HPDE6-E6E7 (cell line): ENCODE measurements at regions not wholly inside any gene's neighbourhood (a gene's known extent, or its start where the extent isn't known, plus 50 kb on each side); places are given as distances from the start of the nearest gene placed in this dataset.

ENCODE experiments used
- DNase-seq: peaks from one replicate; pipeline ENCODE4 v3.0.0; 2011; ENCODE audit warnings: missing footprints; ENCODE audit errors: extremely low spot score

DNA sequence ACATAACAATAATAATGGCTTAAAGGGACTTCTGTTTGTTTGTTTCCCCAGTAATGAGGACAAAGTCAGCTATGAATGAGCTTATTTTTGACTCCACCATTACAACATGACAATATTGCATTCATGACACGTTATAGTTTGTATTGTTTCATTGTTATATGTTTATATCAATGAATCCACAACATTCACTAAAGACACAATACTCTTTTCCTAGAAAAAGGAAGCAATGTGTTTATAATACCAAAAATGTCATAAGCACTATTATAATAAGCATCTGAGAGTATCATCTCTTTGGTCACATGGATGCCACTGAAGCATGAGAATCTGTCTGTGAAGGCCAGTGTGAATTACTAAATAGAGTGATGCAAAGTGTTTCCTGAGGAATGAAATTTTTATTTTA lies 1026.9 kb upstream of the C9orf72 start:
- no peak for DNase-seq

DNA sequence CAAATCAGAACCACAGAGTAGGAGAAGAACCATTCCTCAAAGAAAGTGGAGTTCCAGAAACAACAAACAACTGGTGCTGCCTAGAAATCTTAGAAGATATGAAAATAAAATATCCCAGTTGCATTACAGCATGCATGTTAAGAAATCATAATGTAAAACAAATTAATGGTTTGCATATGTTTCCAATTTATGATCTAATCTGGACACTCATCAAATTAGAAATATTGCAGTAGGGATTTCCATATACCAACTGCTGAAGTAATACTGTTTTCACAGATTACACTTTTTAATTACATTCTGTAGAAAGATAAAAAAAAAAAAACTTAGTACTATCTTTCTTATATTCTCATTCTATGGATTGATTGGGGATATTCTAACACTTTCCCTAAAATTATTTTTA lies 1034.6 kb upstream of the C9orf72 start:
- DNase-seq: no peak

- no peak for DNase-seq
Measured at GRCh38 chr9:28610339-28610738, 1037.1 kb upstream of the C9orf72 start.

DNA sequence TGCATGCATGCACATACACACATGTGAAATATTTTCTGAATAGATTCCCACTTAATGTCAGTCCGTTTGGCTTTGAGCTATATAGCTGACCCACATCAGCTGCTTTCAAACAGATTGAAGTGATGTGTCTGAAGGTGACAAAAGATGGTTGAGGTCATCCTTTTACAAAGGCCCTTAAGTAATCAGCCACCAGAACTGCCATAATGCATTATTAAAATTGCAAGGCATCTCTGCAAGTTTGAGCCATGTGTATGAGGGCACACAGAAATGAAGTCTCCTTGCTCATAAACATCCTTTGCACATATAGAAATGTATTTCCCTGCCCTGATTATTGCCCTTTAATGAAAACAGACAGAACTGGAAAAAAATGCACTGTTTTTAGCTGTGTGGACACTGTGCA lies 1043.0 kb upstream of the C9orf72 start:
- no peak for DNase-seq

DNA sequence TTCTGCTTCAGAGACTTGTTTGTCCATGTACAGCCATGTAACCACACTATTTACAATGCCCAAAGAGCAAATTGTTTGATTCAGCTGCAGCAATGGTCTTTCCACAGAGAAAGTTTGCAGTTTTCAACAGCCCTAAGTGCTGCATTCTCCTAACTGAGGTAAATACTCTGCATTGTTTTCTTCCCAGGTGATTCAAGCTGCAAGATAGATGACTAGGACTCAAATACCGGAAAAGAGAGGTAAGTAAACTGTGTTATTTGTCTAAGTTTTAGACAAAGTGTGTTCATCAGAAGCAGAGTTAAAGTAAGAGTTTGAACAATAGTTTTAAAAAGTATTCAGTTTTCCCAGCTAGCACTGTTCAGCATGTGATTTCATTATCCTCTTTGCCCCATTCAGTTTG lies 1046.7 kb upstream of the C9orf72 start:
- DNase-seq: no peak

DNA sequence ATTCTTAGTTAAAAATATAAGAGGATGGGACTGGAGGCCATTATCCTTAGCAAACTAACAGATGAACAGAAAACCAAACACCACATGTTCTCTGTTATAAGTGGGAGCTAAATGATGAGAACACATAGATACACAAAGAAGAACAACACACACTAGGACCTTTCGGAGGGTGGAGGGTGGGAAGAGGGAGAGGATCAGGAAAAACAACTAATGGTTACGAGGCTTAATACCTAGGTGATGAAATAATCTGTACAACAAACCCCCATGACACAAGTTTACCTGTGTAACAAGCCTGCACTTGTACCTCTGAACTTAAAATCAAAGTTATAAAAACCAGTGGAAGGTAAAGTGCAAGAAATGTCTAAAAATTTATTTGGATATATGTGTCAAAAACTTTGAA lies 1047.4 kb upstream of the C9orf72 start:
- no peak for DNase-seq

- DNase-seq: no peak
Measured at GRCh38 chr9:28624771-28625170, 1051.5 kb upstream of the C9orf72 start.

- no peak for DNase-seq
Measured at GRCh38 chr9:28628031-28628430, 1054.8 kb upstream of the C9orf72 start.

DNA sequence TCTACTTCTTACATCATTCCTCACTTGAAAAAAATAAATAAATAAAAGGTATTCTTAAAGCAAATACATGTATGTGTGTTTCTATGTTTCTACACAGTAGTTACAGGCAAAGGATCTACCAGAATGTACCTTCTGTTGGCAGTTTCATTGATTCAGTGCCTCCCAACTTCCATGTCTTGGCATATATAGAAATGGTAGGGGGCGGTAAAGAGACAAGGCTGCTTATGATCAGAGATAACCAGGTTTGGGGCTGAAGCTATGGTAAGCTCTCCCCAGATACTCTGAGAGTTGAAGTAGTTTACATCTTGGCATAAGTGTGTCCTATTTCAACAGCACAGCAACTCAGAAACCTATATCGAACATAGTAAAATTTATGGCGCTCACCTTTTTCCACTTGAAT lies 1075.4 kb upstream of the C9orf72 start:
- DNase-seq: no peak

DNA sequence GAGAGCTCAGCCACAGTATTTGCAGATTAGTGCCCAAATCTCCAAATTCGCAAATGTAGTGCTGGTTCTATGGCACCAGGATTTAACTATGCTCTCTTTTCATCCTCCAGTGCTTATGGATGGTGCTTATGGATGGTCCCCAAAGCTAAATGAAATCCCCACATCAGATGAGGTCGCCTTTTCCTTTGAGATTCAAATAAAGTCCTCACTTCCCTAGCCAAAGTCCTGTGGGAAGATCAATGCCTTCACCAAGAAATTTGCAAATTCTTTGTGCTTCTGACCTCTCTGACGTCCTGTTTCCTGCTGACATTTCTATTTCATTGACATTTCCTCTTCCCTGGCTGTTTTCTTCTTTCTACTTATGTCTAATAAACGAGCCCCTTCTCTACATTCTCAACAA lies 1077.0 kb upstream of the C9orf72 start:
- no peak for DNase-seq

- DNase-seq: no peak
Measured at GRCh38 chr9:28651050-28651722, 1077.9 kb upstream of the C9orf72 start.

DNA sequence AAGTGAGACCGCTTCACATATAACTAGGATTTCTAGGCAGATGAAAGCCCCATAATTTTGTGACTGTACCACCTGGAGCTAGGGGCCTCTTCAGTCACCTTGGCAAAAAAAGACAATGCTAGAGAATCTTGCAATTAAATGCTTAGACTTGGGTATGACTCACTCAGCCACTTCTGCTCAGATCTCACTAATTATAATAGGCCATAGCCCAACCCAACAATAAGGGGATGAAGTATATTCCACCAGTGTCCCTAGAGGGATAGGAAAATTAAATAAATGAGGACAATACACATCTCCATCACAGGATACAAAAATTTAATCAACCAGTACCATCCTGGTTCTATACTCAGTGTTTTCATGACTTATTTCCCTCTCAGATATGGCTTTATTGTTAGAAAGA lies 1079.9 kb upstream of the C9orf72 start:
- no peak for DNase-seq

- DNase-seq: no peak
Measured at GRCh38 chr9:28656727-28657126, 1083.4 kb upstream of the C9orf72 start.

GRCh38 chr9:28661853-28662252 lies 1088.6 kb upstream of the C9orf72 start:
- no peak for DNase-seq

DNA sequence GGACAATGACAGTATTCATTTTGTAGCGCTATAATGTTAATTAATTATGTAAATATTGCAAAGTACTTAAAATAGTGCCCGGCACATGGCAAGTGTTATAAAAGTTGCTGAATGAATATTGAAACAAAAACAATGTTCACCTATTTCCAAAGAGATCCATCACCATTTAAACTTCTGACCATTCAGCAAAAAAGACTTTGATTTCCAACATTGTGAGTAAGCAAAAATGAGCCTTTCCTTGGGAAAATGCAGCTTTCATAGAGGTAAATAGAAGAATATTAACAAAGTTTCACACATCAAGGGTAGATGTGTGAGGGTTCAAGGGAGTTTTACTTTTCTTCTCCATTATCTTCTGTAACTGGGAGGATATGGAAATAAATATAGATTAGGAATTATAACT lies 1089.4 kb upstream of the C9orf72 start:
- no peak for DNase-seq

DNA sequence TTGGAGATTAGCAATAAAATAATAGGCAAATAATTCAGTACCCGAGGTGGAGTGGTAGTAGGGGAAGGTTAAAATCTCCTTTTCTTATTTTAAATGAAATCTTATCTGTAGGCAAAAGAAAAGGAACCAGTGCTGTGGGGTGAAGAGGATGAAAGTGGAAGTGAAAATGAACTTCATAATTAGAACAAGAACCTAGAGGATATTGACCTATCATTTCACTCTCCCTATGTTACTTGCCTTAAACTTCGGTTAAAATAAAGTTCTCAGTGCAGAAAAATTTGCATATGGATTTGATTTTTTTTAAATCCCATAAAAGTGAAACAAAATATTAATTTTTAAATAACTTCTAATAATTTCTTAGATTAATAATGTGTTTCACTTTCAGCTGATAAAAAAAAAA lies 1094.9 kb upstream of the C9orf72 start:
- no peak for DNase-seq

DNA sequence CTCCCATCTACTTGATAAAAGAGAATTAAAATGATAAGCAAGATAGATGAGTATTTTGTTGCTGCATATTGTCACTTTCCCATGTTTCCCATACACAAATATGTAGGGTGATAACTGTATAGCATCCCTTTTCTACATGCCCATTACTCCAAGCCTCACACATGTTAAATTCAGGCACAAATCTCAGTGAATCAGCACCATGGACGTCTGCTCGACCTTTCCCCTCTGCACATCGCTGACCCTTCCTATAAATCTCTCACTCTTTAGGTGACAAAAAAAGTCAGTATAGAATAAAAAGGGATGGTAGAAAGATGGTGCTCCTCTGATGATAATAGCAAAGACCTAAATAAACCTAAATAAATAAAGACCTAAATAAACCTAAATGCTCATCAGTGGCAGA lies 1097.7 kb upstream of the C9orf72 start:
- no peak for DNase-seq

DNA sequence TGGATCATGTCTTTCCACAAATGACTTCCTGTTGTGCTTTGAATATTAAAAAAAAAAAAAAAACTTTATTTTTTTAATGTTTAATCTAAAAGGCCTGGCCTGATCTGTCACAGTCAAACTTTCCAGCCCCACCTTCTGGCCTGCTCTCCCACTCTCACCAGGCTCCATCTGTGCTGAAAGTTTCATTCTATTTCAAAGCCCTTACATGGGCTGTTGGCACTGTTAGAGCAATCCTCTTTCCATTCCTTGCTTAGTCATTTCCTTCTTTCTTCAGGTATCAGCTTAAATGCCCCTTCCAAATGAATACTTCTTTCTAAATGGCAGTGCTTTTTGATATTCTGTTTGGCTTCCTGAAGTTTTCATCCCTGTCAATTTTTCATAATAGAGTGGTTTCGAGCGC lies 1104.8 kb upstream of the C9orf72 start:
- DNase-seq: no peak

GRCh38 chr9:28688172-28688571 lies 1114.9 kb upstream of the C9orf72 start:
- no peak for DNase-seq

GRCh38 chr9:28692012-28692411 lies 1118.7 kb upstream of the C9orf72 start:
- no peak for DNase-seq

GRCh38 chr9:28696960-28697359 lies 1123.7 kb upstream of the C9orf72 start:
- no peak for DNase-seq

GRCh38 chr9:28699632-28700031 lies 1126.4 kb upstream of the C9orf72 start:
- DNase-seq: no peak

GRCh38 chr9:28707616-28708015 lies 1134.3 kb upstream of the C9orf72 start:
- DNase-seq: no peak

GRCh38 chr9:28714188-28714587 lies 1140.9 kb upstream of the C9orf72 start:
- DNase-seq: no peak
